H1 (cell line): ENCODE measurements at regions not wholly inside any gene's neighbourhood (a gene's known extent, or its start where the extent isn't known, plus 50 kb on each side); places are given as distances from the start of the nearest gene placed in this dataset.

ENCODE experiments used
- CTCF ChIA-PET: fragments of 300-600 bp; sonication (Branson Sonifier 250); formaldehyde crosslinking; loops from one replicate; lab custom pipeline; 2021; ENCODE audit not compliant: partially characterized antibody; lab: Charles Lee
- POLR2A ChIA-PET: fragments of 300-600 bp; sonication (Branson Sonifier 250); formaldehyde crosslinking; loops from one replicate; lab custom pipeline; 2021; ENCODE audit warnings: inconsistent platforms; ENCODE audit not compliant: partially characterized antibody; lab: Charles Lee
- DNase-seq, 2 experiments: peaks; one replicate each; pipeline versions ENCODE4 v3.0.0 to v3.0.0-alpha.2; 2010 to 2022; ENCODE audit warnings: low spot score in 2 of 2, low read depth in 1 of 2, mixed read lengths in 1 of 2
- FAIRE-seq: peaks from 2 replicates; lab custom pipeline; 2011; peaks lifted over from hg19 to GRCh38; lab: Jason Lieb, UNC
- H2AFZ ChIP-seq: 2 replicates; pipeline ENCODE4 v1.8.1; 2012; ENCODE audit warnings: low read length, inconsistent platforms
- H2AK5ac ChIP-seq: 2 replicates; pipeline ENCODE4 v1.6.1; 2013; ENCODE audit warnings: low read depth, low read length
- H2BK120ac ChIP-seq: replicated peaks from 2 replicates; pipeline ENCODE3; 2013; ENCODE audit warnings: low read depth, low read length, inconsistent platforms
- H2BK12ac ChIP-seq: 2 replicates; pipeline ENCODE4 v1.6.1; 2013; ENCODE audit warnings: low read depth, low read length
- H2BK15ac ChIP-seq: 2 replicates; pipeline ENCODE4 v1.6.1; 2013; ENCODE audit warnings: low read length
- H2BK20ac ChIP-seq: 2 replicates; pipeline ENCODE4 v1.6.1; 2013; ENCODE audit warnings: low read length
- H2BK5ac ChIP-seq: 2 replicates; pipeline ENCODE4 v1.6.1; 2013; ENCODE audit warnings: low read depth, low read length
- H3K14ac ChIP-seq: 2 replicates; pipeline ENCODE4 v1.6.1; 2013; ENCODE audit warnings: inconsistent platforms; ENCODE audit not compliant: insufficient read length
- H3K18ac ChIP-seq: 2 replicates; pipeline ENCODE4 v1.6.1; 2013; ENCODE audit warnings: low read length; ENCODE audit errors: extremely low read depth
- H3K23ac ChIP-seq: 2 replicates; pipeline ENCODE4 v1.6.1; 2013; ENCODE audit warnings: inconsistent platforms; ENCODE audit not compliant: insufficient read length
- H3K23me2 ChIP-seq: 2 replicates; pipeline ENCODE4 v1.6.1; 2013; ENCODE audit warnings: low read depth, low read length
- H3K27ac ChIP-seq: 2 replicates; pipeline ENCODE4 v1.6.1; 2011; ENCODE audit warnings: low read depth, low read length, inconsistent platforms
- H3K27me3 ChIP-seq, 4 experiments: replicated peaks in 1 of 4; 1 replicate in 1 of 4; 2 replicates in 3 of 4; pipeline versions ENCODE4 v1.6.1 to v1.8.1; 2011 to 2013; ENCODE audit warnings: low read length in 3 of 4, mild to moderate bottlenecking in 3 of 4, inconsistent platforms in 2 of 4, mixed read lengths in 2 of 4, moderate library complexity in 1 of 4; ENCODE audit not compliant: control insufficient read depth in 3 of 4, insufficient read depth in 3 of 4; ENCODE audit errors: extremely low read depth in 1 of 4
- H3K36me3 ChIP-seq, 4 experiments: 2 replicates each; pipeline versions ENCODE4 v1.6.1 to v1.8.1; 2011 to 2013; ENCODE audit warnings: mild to moderate bottlenecking in 4 of 4, low read length in 3 of 4, moderate library complexity in 2 of 4, control low read depth in 1 of 4, inconsistent platforms in 1 of 4; ENCODE audit not compliant: insufficient read depth in 4 of 4, control insufficient read depth in 2 of 4
- H3K4ac ChIP-seq: replicated peaks from 2 replicates; pipeline ENCODE3; 2013; ENCODE audit warnings: low read length, low read depth, mixed read lengths, inconsistent platforms; ENCODE audit not compliant: insufficient read length
- H3K4me1 ChIP-seq, 4 experiments: replicated peaks in 1 of 4; 1 replicate in 1 of 4; 2 replicates in 3 of 4; pipeline versions ENCODE4 v1.6.1 to v1.8.1; 2011 to 2013; ENCODE audit warnings: low read length in 3 of 4, inconsistent platforms in 2 of 4, mixed read lengths in 1 of 4; ENCODE audit not compliant: insufficient read depth in 4 of 4, control insufficient read depth in 3 of 4
- H3K4me2 ChIP-seq, 2 experiments: 2 replicates each; pipeline versions ENCODE4 v1.6.1 to v1.8.1; 2011 to 2013; ENCODE audit warnings: low read depth in 2 of 2, low read length in 2 of 2, control low read depth in 1 of 2, inconsistent platforms in 1 of 2, mild to moderate bottlenecking in 1 of 2; ENCODE audit not compliant: insufficient read depth in 1 of 2
- H3K4me3 ChIP-seq, 4 experiments: fragments of 200-600, 300-600 bp in 1 of 4; sonication (generic), shearing (Covaris generic), sonication (Bioruptor Twin) in 1 of 4; 2 replicates each; pipeline versions ENCODE4 v1.5.1 to v1.8.1; 2011 to 2016; ENCODE audit warnings: low read length in 4 of 4, low read depth in 3 of 4, control low read depth in 2 of 4, inconsistent platforms in 2 of 4, mild to moderate bottlenecking in 2 of 4, mixed read lengths in 1 of 4, moderate library complexity in 1 of 4; ENCODE audit not compliant: insufficient read depth in 2 of 4; ENCODE audit errors: extremely low read depth in 1 of 4
- H3K56ac ChIP-seq: replicated peaks from 2 replicates; pipeline ENCODE3; 2013; ENCODE audit warnings: low read depth, mild to moderate bottlenecking, mixed read lengths, low read length, inconsistent platforms; ENCODE audit not compliant: insufficient read length
- H3K79me1 ChIP-seq: 2 replicates; pipeline ENCODE4 v1.6.1; 2013; ENCODE audit warnings: low read depth, low read length, control low read depth
- H3K79me2 ChIP-seq, 2 experiments: 2 replicates each; pipeline versions ENCODE4 v1.6.1 to v1.8.1; 2012 to 2013; ENCODE audit warnings: low read length in 2 of 2, mild to moderate bottlenecking in 2 of 2, inconsistent platforms in 1 of 2; ENCODE audit not compliant: insufficient read depth in 2 of 2, control insufficient read depth in 1 of 2
- H3K9ac ChIP-seq, 4 experiments: replicated peaks in 1 of 4; 1 replicate in 1 of 4; 2 replicates in 3 of 4; pipeline versions ENCODE4 v1.6.1 to v1.8.1; 2011 to 2013; ENCODE audit warnings: low read depth in 3 of 4, low read length in 3 of 4, control low read depth in 2 of 4, mild to moderate bottlenecking in 2 of 4, moderate library complexity in 2 of 4, inconsistent platforms in 1 of 4; ENCODE audit errors: extremely low read depth in 1 of 4
- H3K9me3 ChIP-seq, 2 experiments: 2 replicates each; pipeline versions ENCODE4 v1.6.1 to v1.8.1; 2012 to 2013; ENCODE audit warnings: mild to moderate bottlenecking in 2 of 2, moderate library complexity in 2 of 2, control low read depth in 1 of 2, inconsistent platforms in 1 of 2, low read depth in 1 of 2, low read length in 1 of 2, mixed read lengths in 1 of 2; ENCODE audit not compliant: insufficient read depth in 2 of 2
- H4K20me1 ChIP-seq, 2 experiments: replicated peaks in 1 of 2; 2 replicates each; pipeline versions ENCODE3 to v1.8.1; 2011 to 2013; ENCODE audit warnings: inconsistent platforms in 2 of 2, low read length in 2 of 2, mild to moderate bottlenecking in 1 of 2; ENCODE audit not compliant: insufficient read depth in 2 of 2, control insufficient read depth in 1 of 2
- H4K5ac ChIP-seq: 2 replicates; pipeline ENCODE4 v1.6.1; 2013; ENCODE audit warnings: low read length, low read depth, mixed read lengths, inconsistent platforms; ENCODE audit not compliant: insufficient read length
- H4K8ac ChIP-seq: 2 replicates; pipeline ENCODE4 v1.8.0; 2013; ENCODE audit warnings: mild to moderate bottlenecking, moderate library complexity, low read length, inconsistent platforms; ENCODE audit not compliant: insufficient read depth; ENCODE audit errors: extremely low read depth
- H4K91ac ChIP-seq: replicated peaks from 2 replicates; pipeline ENCODE3; 2013; ENCODE audit warnings: low read length, mixed read lengths, inconsistent platforms; ENCODE audit not compliant: insufficient read length
- NRF1 ChIP-seq: IDR thresholded peaks from 2 replicates; pipeline ENCODE4 v1.6.1; 2011; ENCODE audit warnings: mild to moderate bottlenecking, low read depth, low read length, improper control_type of control experiment
- PHF8 ChIP-seq: fragments of 200-600 bp; sonication (generic); conservative IDR thresholded peaks from 2 replicates; pipeline ENCODE4 v1.7.1; 2012; ENCODE audit warnings: low read depth, mild to moderate bottlenecking, inconsistent platforms, low read length, moderate library complexity
- WGBS, 2 experiments: shearing (Covaris generic) in 1 of 2; methylation state at CpG; one replicate each; pipeline versions ENCODE4 v1.1.6 to v1.1.7; 2013 to 2015; ENCODE audit warnings: low lambda C conversion rate in 2 of 2, mixed read lengths in 2 of 2, inconsistent platforms in 1 of 2, low coverage in 1 of 2, missing lambda C conversion rate in 1 of 2; ENCODE audit not compliant: insufficient replicate concordance in 2 of 2, insufficient coverage in 1 of 2, insufficient read length in 1 of 2; ENCODE audit errors: extremely low coverage in 1 of 2, missing lambda C conversion rate in 1 of 2; 5-methylcytosine and 5-hydroxymethylcytosine counted together

GRCh38 chr16:54718376-54718775 is 212.3 kb upstream of the IRX5 start:
- Histone ChIP-seq H3K4me2 (no peak overlapping the region), H2BK20ac (no peak overlapping the region), H4K20me1 (no peaks in the 10 kb centered on the region), H3K27ac (no peak overlapping the region), H3K18ac (no peak overlapping the region), H2BK15ac (no peak overlapping the region), H4K91ac (no peak overlapping the region), H3K4ac (no peak overlapping the region), H2BK120ac (no peak overlapping the region), H2BK12ac (no peak overlapping the region), H2BK5ac (no peak overlapping the region), H3K36me3 (no peaks in the 10 kb centered on the region), H3K14ac (no peak overlapping the region), H2AK5ac (no peak overlapping the region), H3K56ac (no peak overlapping the region), H3K79me2 (no peaks in the 10 kb centered on the region), H3K27me3 (no peaks in the 10 kb centered on the region), H3K4me3 (no peak overlapping the region), H3K23ac (no peak overlapping the region), H3K23me2 (no peaks in the 10 kb centered on the region), H2AFZ (peak overlapping the region; percentile 7; the same call in 1 of the 2 replicates), H3K9ac (no peak overlapping the region)
- CTCF ChIA-PET: interaction anchor here (0.8 kb wide), 1 partner anchor 40 kb away, joined by 3 read pairs; no protein-coding TSS in a partner anchor
- POLR2A ChIA-PET: no interaction called here
- WGBS, 2 experiments: 96% methylated on average over 12 of the region's 12 CpGs; no CpG with 5 or more reads in 1 of the 2 experiments
- FAIRE-seq: no peak
- no peak for TF ChIP-seq NRF1
- TF ChIP-seq PHF8: no peak
- TF ChIP-seq, all 59 proteins: peak for 0
- no peak for DNase-seq
- H4K5ac ChIP-seq: no peak overlapping the region
- no peaks in the 10 kb centered on the region for H3K9me3 ChIP-seq
- H3K79me1 ChIP-seq: no peaks in the 10 kb centered on the region
- H4K8ac ChIP-seq: no peak overlapping the region
- no peaks in the 10 kb centered on the region for H3K4me1 ChIP-seq
